GM23248 (cell line): ENCODE measurements at regions not wholly inside any gene's neighbourhood (a gene's known extent, or its start where the extent isn't known, plus 50 kb on each side); places are given as distances from the start of the nearest gene placed in this dataset.
"Not testable (repeated sequence)": the region's sequence is repeated elsewhere in the genome, so short reads cannot be mapped to it uniquely, and the experiment has no call there.

Experiments used
- DNase-seq: peaks from one replicate; pipeline ENCODE4 v3.0.0-alpha.2; 2015
- H2AFZ ChIP-seq: fragments of 200-600 bp; sonication (generic); 2 replicates; pipeline ENCODE4 v1.6.1; 2016; ENCODE audit warnings: antibody characterized with exemption
- H3F3A ChIP-seq: fragments of 200-600 bp; sonication (generic); 2 replicates; pipeline ENCODE4 v1.6.1; 2016; ENCODE audit warnings: mild to moderate bottlenecking, antibody characterized with exemption, mixed run types; ENCODE audit not compliant: insufficient read depth
- H3K27ac ChIP-seq: fragments of 200-600 bp; sonication (generic); 2 replicates; pipeline ENCODE4 v1.5.1; 2016; ENCODE audit warnings: mild to moderate bottlenecking
- H3K27me3 ChIP-seq: fragments of 200-600 bp; sonication (generic); replicated peaks from 2 replicates; pipeline ENCODE4 v1.6.1; 2016; ENCODE audit warnings: mild to moderate bottlenecking; ENCODE audit not compliant: insufficient read depth
- H3K36me3 ChIP-seq: fragments of 200-600 bp; sonication (generic); 2 replicates; pipeline ENCODE4 v1.6.1; 2016; ENCODE audit warnings: low read depth, mild to moderate bottlenecking
- H3K4me1 ChIP-seq: fragments of 200-600 bp; sonication (generic); 2 replicates; pipeline ENCODE4 v1.6.1; 2016; ENCODE audit warnings: mild to moderate bottlenecking; ENCODE audit not compliant: insufficient read depth
- H3K4me2 ChIP-seq: fragments of 200-600 bp; sonication (generic); one replicate; pipeline ENCODE4 v1.6.1; 2016; ENCODE audit warnings: mild to moderate bottlenecking; ENCODE audit not compliant: unreplicated experiment
- H3K4me3 ChIP-seq: fragments of 200-600 bp; sonication (generic); 2 replicates; pipeline ENCODE4 v1.5.1; 2016; ENCODE audit warnings: mild to moderate bottlenecking
- H3K79me2 ChIP-seq: fragments of 200-600 bp; sonication (generic); 2 replicates; pipeline ENCODE4 v1.6.1; 2016; ENCODE audit warnings: mild to moderate bottlenecking; ENCODE audit not compliant: insufficient read depth
- H3K9ac ChIP-seq: fragments of 200-600 bp; sonication (generic); 2 replicates; pipeline ENCODE4 v1.6.1; 2016; ENCODE audit warnings: mild to moderate bottlenecking
- H3K9me2 ChIP-seq: fragments of 200-600 bp; sonication (generic); 2 replicates; pipeline ENCODE4 v1.6.1; 2016; ENCODE audit warnings: mixed run types, mild to moderate bottlenecking, moderate library complexity; ENCODE audit not compliant: insufficient read depth
- H3K9me3 ChIP-seq: fragments of 200-600 bp; sonication (generic); one replicate; pipeline ENCODE4 v1.6.1; 2017; ENCODE audit warnings: low read depth
- H4K20me1 ChIP-seq: fragments of 200-600 bp; sonication (generic); 2 replicates; pipeline ENCODE4 v1.6.0; 2016; ENCODE audit not compliant: insufficient read depth
- EZH2 ChIP-seq: fragments of 200-600 bp; sonication (generic); IDR thresholded peaks from 2 replicates; pipeline ENCODE4 v1.6.1; 2018; ENCODE audit warnings: antibody characterized with exemption, mild to moderate bottlenecking; ENCODE audit not compliant: insufficient read depth, poor library complexity, severe bottlenecking
- EZH2phosphoT487 ChIP-seq: fragments of 200-600 bp; sonication (generic); IDR thresholded peaks from 2 replicates; pipeline ENCODE4 v1.6.1; 2018; ENCODE audit warnings: antibody characterized with exemption, moderate library complexity, mild to moderate bottlenecking, low read depth; ENCODE audit not compliant: insufficient read depth
- WGBS, 2 experiments: methylation state at CpG; one replicate each; pipeline ENCODE4 v1.1.6; 2015 to 2017; ENCODE audit warnings: low lambda C conversion rate in 2 of 2, low coverage in 1 of 2; ENCODE audit errors: missing lambda C conversion rate in 2 of 2; 5-methylcytosine and 5-hydroxymethylcytosine counted together
- in situ Hi-C: fragments of 300-500 bp; cut with MboI; formaldehyde crosslinking; loops from 2 replicates; pipeline ENCODE4 v1.15.0; 2020

- no peak overlapping the region for H2AFZ ChIP-seq
- no peaks in the 10 kb centered on the region; the same call in 1 of the 2 replicates for H3K27me3 ChIP-seq
- H3K9me3 ChIP-seq: no peaks in the 10 kb centered on the region
- no peaks in the 10 kb centered on the region for H3K9me2 ChIP-seq
- in situ Hi-C loops: no loop called here
- no peaks in the 10 kb centered on the region for H4K20me1 ChIP-seq
- H3F3A ChIP-seq: no peaks in the 10 kb centered on the region
- H3K79me2 ChIP-seq: no peaks in the 10 kb centered on the region
- H3K27ac ChIP-seq: no peak overlapping the region
- H3K4me2 ChIP-seq: no peak overlapping the region
- H3K9ac ChIP-seq: no peak overlapping the region
- WGBS, 2 experiments: 20 to 25% methylated on average over 2 of the region's 2 CpGs
- no peaks in the 10 kb centered on the region for H3K36me3 ChIP-seq
- no peak for DNase-seq
- no peak overlapping the region for H3K4me3 ChIP-seq
- H3K4me1 ChIP-seq: no peaks in the 10 kb centered on the region
- TF ChIP-seq EZH2phosphoT487 (no peak), EZH2 (no peak)
Measured at GRCh38 chr7:94792241-94792640, 115.2 kb upstream of the PPP1R9A start.

DNA sequence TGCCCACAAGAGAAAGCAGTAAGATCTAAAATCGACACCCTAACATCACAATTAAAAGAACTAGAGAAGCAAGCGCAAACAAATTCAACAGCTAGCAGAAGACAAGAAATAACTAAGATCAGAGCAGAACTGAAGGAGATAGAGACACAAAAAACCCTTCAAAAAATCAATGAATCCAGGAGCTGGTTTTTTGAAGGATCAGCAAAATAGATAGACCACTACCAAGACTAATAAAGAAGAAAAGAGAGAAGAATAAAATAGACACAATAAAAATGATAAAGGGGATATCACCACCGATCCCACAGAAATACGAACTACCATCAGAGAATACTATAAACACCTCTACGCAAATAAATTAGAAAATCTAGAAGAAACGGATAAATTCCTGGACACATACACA is 110.0 kb upstream of the PPP1R9A start:
- H3F3A ChIP-seq, H3K27ac ChIP-seq, H3K9ac ChIP-seq, H3K4me3 ChIP-seq, H3K4me2 ChIP-seq, H3K79me2 ChIP-seq, H3K27me3 ChIP-seq, H2AFZ ChIP-seq, H3K9me2 ChIP-seq, in situ Hi-C loops, H3K9me3 ChIP-seq, DNase-seq, H4K20me1 ChIP-seq, H3K4me1 ChIP-seq, H3K36me3 ChIP-seq: not testable (repeated sequence)
- WGBS, 2 experiments: 55 to 56% methylated on average over 6 of the region's 6 CpGs

DNA sequence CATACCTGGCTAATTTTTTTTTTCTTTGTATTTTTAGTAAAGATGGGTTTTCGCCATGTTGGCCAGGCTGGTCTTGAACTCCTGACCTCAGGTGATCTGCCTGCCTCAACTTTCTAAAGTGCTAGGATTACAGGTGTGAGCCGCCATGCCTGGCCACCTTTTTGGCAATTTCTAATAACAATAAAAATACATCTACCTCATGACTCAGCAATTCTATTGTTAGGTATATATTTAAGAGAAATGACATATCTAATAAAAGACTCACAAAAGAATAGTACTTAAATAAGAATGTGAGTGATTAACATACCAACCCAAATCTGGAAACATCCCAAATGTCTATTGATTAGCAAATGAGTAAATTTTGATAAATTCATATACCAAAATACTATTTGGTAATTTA is 103.6 kb upstream of the PPP1R9A start:
- Histone ChIP-seq H3K4me2 (no peak overlapping the region), H3K9me2 (no peaks in the 10 kb centered on the region), H3K4me1 (no peaks in the 10 kb centered on the region), H3K9me3 (no peaks in the 10 kb centered on the region), H3K79me2 (no peaks in the 10 kb centered on the region), H3K27me3 (no peaks in the 10 kb centered on the region), H2AFZ (no peak overlapping the region), H3K9ac (no peak overlapping the region), H3K4me3 (no peak overlapping the region), H3F3A (no peaks in the 10 kb centered on the region), H3K27ac (no peak overlapping the region), H3K36me3 (no peaks in the 10 kb centered on the region), H4K20me1 (no peaks in the 10 kb centered on the region)
- in situ Hi-C loops: no loop called here
- no peak for DNase-seq
- 24 to 37% methylated on average over 2 of the region's 2 CpGs for WGBS, 2 experiments
- no peak for TF ChIP-seq EZH2phosphoT487
- no peak for TF ChIP-seq EZH2

GRCh38 chr7:94808673-94809072 is 98.7 kb upstream of the PPP1R9A start:
- DNase-seq, H3K36me3 ChIP-seq, H3K27ac ChIP-seq, H3F3A ChIP-seq, H2AFZ ChIP-seq, H3K4me2 ChIP-seq, in situ Hi-C loops, H4K20me1 ChIP-seq, H3K27me3 ChIP-seq, H3K4me3 ChIP-seq, H3K9me2 ChIP-seq, H3K79me2 ChIP-seq, H3K9ac ChIP-seq, H3K9me3 ChIP-seq, H3K4me1 ChIP-seq: not testable (repeated sequence)
- WGBS, 2 experiments: 2 to 5% methylated on average over 1 of the region's 1 CpG

DNA sequence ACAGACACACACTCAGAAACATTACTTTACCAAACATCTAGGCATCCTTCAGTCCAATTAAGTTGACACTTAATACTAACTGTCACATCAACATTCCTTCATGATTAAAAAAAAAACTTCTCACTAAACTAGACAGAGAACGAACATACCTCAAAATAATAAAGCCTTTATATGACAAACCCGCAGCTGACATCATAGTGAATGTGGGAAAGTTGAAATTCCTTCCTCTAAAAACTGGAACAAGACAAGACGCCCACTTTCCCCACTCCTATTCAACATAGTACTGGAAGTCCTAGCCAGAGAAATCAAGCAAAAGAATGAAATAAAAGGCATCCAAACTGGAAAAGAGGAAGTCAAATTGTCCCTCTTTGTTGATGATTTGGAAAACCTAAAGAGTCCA is 96.9 kb upstream of the PPP1R9A start:
- no peak overlapping the region for H3K27ac ChIP-seq
- no peak overlapping the region for H3K4me3 ChIP-seq
- H3K9ac ChIP-seq: no peak overlapping the region
- in situ Hi-C loops: no loop called here
- no peaks in the 10 kb centered on the region for H3K36me3 ChIP-seq
- no peaks in the 10 kb centered on the region for H3K79me2 ChIP-seq
- no peaks in the 10 kb centered on the region for H3K9me3 ChIP-seq
- H3F3A ChIP-seq: no peaks in the 10 kb centered on the region
- no peaks in the 10 kb centered on the region for H3K27me3 ChIP-seq
- TF ChIP-seq EZH2phosphoT487 (no peak), EZH2 (no peak)
- WGBS, 2 experiments: 52 to 57% methylated on average over 3 of the region's 3 CpGs
- no peaks in the 10 kb centered on the region for H3K9me2 ChIP-seq
- no peaks in the 10 kb centered on the region for H3K4me1 ChIP-seq
- no peaks in the 10 kb centered on the region for H4K20me1 ChIP-seq
- no peak overlapping the region for H2AFZ ChIP-seq
- no peak overlapping the region for H3K4me2 ChIP-seq
- no peak for DNase-seq
